Kidney epithelial cell (primary cell): ENCODE measurements at regions not wholly inside any gene's neighbourhood (a gene's known extent, or its start where the extent isn't known, plus 50 kb on each side); places are given as distances from the start of the nearest gene placed in this dataset.

Experiments used
- DNase-seq: peaks from one replicate; pipeline ENCODE4 v3.0.0-alpha.2; 2010; ENCODE audit warnings: low read depth
- H3K27me3 ChIP-seq: 2 replicates; pipeline ENCODE4 v1.6.0; 2011; ENCODE audit warnings: low read length; ENCODE audit not compliant: control insufficient read depth, insufficient read depth
- H3K36me3 ChIP-seq: 2 replicates; pipeline ENCODE4 v1.5.1; 2011; ENCODE audit warnings: low read length; ENCODE audit not compliant: control insufficient read depth, insufficient read depth
- H3K4me3 ChIP-seq: 2 replicates; pipeline ENCODE4 v1.5.1; 2011; ENCODE audit warnings: low read depth, mild to moderate bottlenecking, control low read depth, low read length
- CTCF ChIP-seq: IDR thresholded peaks from 2 replicates; pipeline ENCODE4 v1.5.1; 2011; ENCODE audit warnings: mild to moderate bottlenecking, moderate library complexity, low read length, control low read depth, inconsistent platforms; ENCODE audit not compliant: insufficient read depth, poor library complexity, severe bottlenecking

GRCh38 chr14:58760121-58760520 lies 122.4 kb downstream of the DACT1 start:
- DNase-seq: no peak
- Histone ChIP-seq H3K4me3 (no peak overlapping the region), H3K36me3 (no peaks in the 10 kb centered on the region), H3K27me3 (no peaks in the 10 kb centered on the region)
- TF ChIP-seq CTCF: no peak

GRCh38 chr14:58762629-58763028 lies 124.9 kb downstream of the DACT1 start:
- H3K4me3 ChIP-seq: no peak overlapping the region
- DNase-seq: no peak
- TF ChIP-seq CTCF: no peak
- H3K27me3 ChIP-seq: no peaks in the 10 kb centered on the region
- H3K36me3 ChIP-seq: no peaks in the 10 kb centered on the region

- no peak for TF ChIP-seq CTCF
- no peak overlapping the region for H3K4me3 ChIP-seq
- DNase-seq: no peak
- H3K36me3 ChIP-seq: no peaks in the 10 kb centered on the region
- no peaks in the 10 kb centered on the region for H3K27me3 ChIP-seq
Measured at GRCh38 chr14:58763210-58763609, 125.4 kb downstream of the DACT1 start.

- no peak for TF ChIP-seq CTCF
- no peak for DNase-seq
- Histone ChIP-seq H3K27me3 (no peaks in the 10 kb centered on the region), H3K4me3 (no peak overlapping the region), H3K36me3 (no peaks in the 10 kb centered on the region)
Measured at GRCh38 chr14:58765418-58765831, 127.7 kb downstream of the DACT1 start.

GRCh38 chr14:58765843-58766242 lies 128.1 kb downstream of the DACT1 start:
- DNase-seq: no peak
- no peak for TF ChIP-seq CTCF
- no peaks in the 10 kb centered on the region for H3K27me3 ChIP-seq
- no peaks in the 10 kb centered on the region for H3K36me3 ChIP-seq
- H3K4me3 ChIP-seq: no peak overlapping the region

GRCh38 chr14:58769011-58769643 lies 131.4 kb downstream of the DACT1 start:
- H3K4me3 ChIP-seq: no peak overlapping the region
- no peak for DNase-seq
- H3K27me3 ChIP-seq: no peaks in the 10 kb centered on the region
- no peak for TF ChIP-seq CTCF
- no peaks in the 10 kb centered on the region for H3K36me3 ChIP-seq
